CD8-positive, alpha-beta memory T cell (primary cell): ENCODE measurements at regions not wholly inside any gene's neighbourhood (a gene's known extent, or its start where the extent isn't known, plus 50 kb on each side); places are given as distances from the start of the nearest gene placed in this dataset.
"Not testable (repeated sequence)": the region's sequence is repeated elsewhere in the genome, so short reads cannot be mapped to it uniquely, and the experiment has no call there.

Source experiments
- CTCF ChIA-PET: fragments of 350-600 bp; sonication (Branson Sonifier 250); formaldehyde crosslinking; loops from one replicate; lab custom pipeline; 2021; ENCODE audit warnings: antibody characterized with exemption; lab: Charles Lee
- POLR2A ChIA-PET: fragments of 350-600 bp; sonication (Branson Sonifier 250); formaldehyde crosslinking; loops from one replicate; lab custom pipeline; 2021; ENCODE audit warnings: antibody characterized with exemption; lab: Charles Lee
- DNase-seq, 5 donors: peaks; one replicate each; pipeline versions ENCODE4 v3.0.0 to v3.0.0-alpha.2; 2020 to 2022; ENCODE audit warnings: mixed read lengths in 1 of 5
- H3K27ac ChIP-seq: one replicate; pipeline ENCODE4 v1.7.0; 2013; ENCODE audit warnings: low read depth, mild to moderate bottlenecking, low read length, moderate library complexity
- H3K27me3 ChIP-seq: 2 replicates; pipeline ENCODE4 v1.7.0; 2013; ENCODE audit warnings: low read length, mild to moderate bottlenecking; ENCODE audit not compliant: insufficient read depth, poor library complexity, severe bottlenecking
- H3K36me3 ChIP-seq: 2 replicates; pipeline ENCODE4 v1.7.0; 2013; ENCODE audit warnings: mild to moderate bottlenecking, low read length, moderate library complexity; ENCODE audit not compliant: insufficient read depth
- H3K4me1 ChIP-seq: 2 replicates; pipeline ENCODE4 v1.7.0; 2013; ENCODE audit warnings: mild to moderate bottlenecking, low read length, moderate library complexity; ENCODE audit not compliant: insufficient read depth
- H3K4me3 ChIP-seq: 2 replicates; pipeline ENCODE4 v1.7.0; 2013; ENCODE audit warnings: mild to moderate bottlenecking, low read length
- H3K9me3 ChIP-seq: 2 replicates; pipeline ENCODE4 v1.7.0; 2013; ENCODE audit warnings: mild to moderate bottlenecking, low read length
- H3K27ac Mint-ChIP-seq, 8 donors: one replicate each; pipeline ENCODE4 v1.8.0; 2020 to 2021; ENCODE audit warnings: mixed read lengths in 8 of 8, mild to moderate bottlenecking in 6 of 8, inconsistent platforms in 3 of 8, moderate library complexity in 3 of 8
- H3K27me3 Mint-ChIP-seq, 2 donors: one replicate each; pipeline ENCODE4 v1.8.0; 2020 to 2021; ENCODE audit warnings: mixed read lengths in 2 of 2, mild to moderate bottlenecking in 1 of 2, moderate library complexity in 1 of 2
- H3K36me3 Mint-ChIP-seq, 3 donors: one replicate each; pipeline ENCODE4 v1.8.0; 2020 to 2021; ENCODE audit warnings: mixed read lengths in 3 of 3, inconsistent platforms in 1 of 3, mild to moderate bottlenecking in 1 of 3
- H3K4me1 Mint-ChIP-seq, 3 donors: one replicate each; pipeline ENCODE4 v1.8.0; 2020 to 2021; ENCODE audit warnings: mixed read lengths in 3 of 3, inconsistent platforms in 1 of 3, mild to moderate bottlenecking in 1 of 3
- H3K4me3 Mint-ChIP-seq, 7 donors: one replicate each; pipeline ENCODE4 v1.8.0; 2020 to 2021; ENCODE audit warnings: mixed read lengths in 7 of 7, mild to moderate bottlenecking in 6 of 7, moderate library complexity in 4 of 7, inconsistent platforms in 2 of 7
- H3K9me3 Mint-ChIP-seq, 5 donors: one replicate each; pipeline ENCODE4 v1.8.0; 2020 to 2022; ENCODE audit warnings: mixed read lengths in 5 of 5, mild to moderate bottlenecking in 3 of 5, moderate library complexity in 2 of 5, inconsistent platforms in 1 of 5

GRCh38 chr13:75194717-75195462 is 287.1 kb downstream of the TBC1D4 start:
- Histone ChIP-seq H3K36me3 (no peaks in the 10 kb centered on the region), H3K27me3 (no peaks in the 10 kb centered on the region), H3K27ac (no peak overlapping the region), H3K4me1 (no peaks in the 10 kb centered on the region), H3K4me3 (no peak overlapping the region), H3K9me3 (no peaks in the 10 kb centered on the region)
- Mint-ChIP-seq H3K27ac (no peak overlapping the region), H3K36me3 (no peaks in the 10 kb centered on the region), H3K9me3 (no peaks in the 10 kb centered on the region), H3K27me3 (peaks cover 7 to 50% of the 10 kb centered on the region in 2 donors), H3K4me3 (no peak overlapping the region), H3K4me1 (no peaks in the 10 kb centered on the region)
- DNase-seq, result no peak
- CTCF ChIA-PET, result no interaction called here
- POLR2A ChIA-PET, result no interaction called here

GRCh38 chr13:75186379-75186778 is 295.6 kb downstream of the TBC1D4 start:
- H3K4me1 ChIP-seq, result no peaks in the 10 kb centered on the region
- ChIA-PET POLR2A (no interaction called here), CTCF (no interaction called here)
- Mint-ChIP-seq H3K27me3 (peaks cover 18 to 28% of the 10 kb centered on the region in 2 donors), H3K4me3 (no peak overlapping the region), H3K9me3 (peaks cover 5 to 13% (median 11%) of the 10 kb centered on the region in 5 donors), H3K27ac (no peak overlapping the region), H3K4me1 (no peaks in the 10 kb centered on the region), H3K36me3 (peaks cover 0 to 4% (median 0%) of the 10 kb centered on the region in 3 donors)
- no peaks in the 10 kb centered on the region for H3K27me3 ChIP-seq
- no peak for DNase-seq
- no peak overlapping the region for H3K4me3 ChIP-seq
- no peaks in the 10 kb centered on the region for H3K9me3 ChIP-seq
- no peak overlapping the region for H3K27ac ChIP-seq
- H3K36me3 ChIP-seq, result no peaks in the 10 kb centered on the region

GRCh38 chr13:75181906-75182305 is 300.1 kb downstream of the TBC1D4 start:
- DNase-seq, result no peak
- Histone ChIP-seq H3K4me1 (no peaks in the 10 kb centered on the region), H3K4me3 (no peak overlapping the region), H3K27me3 (no peaks in the 10 kb centered on the region), H3K9me3 (no peaks in the 10 kb centered on the region), H3K27ac (no peak overlapping the region), H3K36me3 (no peaks in the 10 kb centered on the region)
- Mint-ChIP-seq H3K9me3 (peaks cover 5 to 13% (median 11%) of the 10 kb centered on the region in 5 donors), H3K4me1 (no peaks in the 10 kb centered on the region), H3K36me3 (peaks cover 0 to 4% (median 0%) of the 10 kb centered on the region in 3 donors), H3K4me3 (no peak overlapping the region), H3K27ac (no peak overlapping the region), H3K27me3 (peaks cover 11 to 34% of the 10 kb centered on the region in 2 donors)
- POLR2A ChIA-PET, result no interaction called here
- CTCF ChIA-PET, result no interaction called here

- POLR2A ChIA-PET, result no interaction called here
- no peak overlapping the region for H3K4me3 ChIP-seq
- H3K9me3 ChIP-seq, result no peaks in the 10 kb centered on the region
- H3K27me3 ChIP-seq, result no peaks in the 10 kb centered on the region
- no peak overlapping the region for H3K27ac Mint-ChIP-seq
- H3K9me3 Mint-ChIP-seq, result peaks cover 5 to 13% (median 11%) of the 10 kb centered on the region in 5 donors
- H3K27ac ChIP-seq, result no peak overlapping the region
- DNase-seq, result no peak
- CTCF ChIA-PET, result no interaction called here
- H3K4me1 Mint-ChIP-seq, result no peaks in the 10 kb centered on the region
- no peak overlapping the region for H3K4me3 Mint-ChIP-seq
- H3K4me1 ChIP-seq, result no peaks in the 10 kb centered on the region
- H3K36me3 Mint-ChIP-seq, result peaks cover 0 to 4% (median 0%) of the 10 kb centered on the region in 3 donors
- H3K27me3 Mint-ChIP-seq, result peaks cover 11 to 32% of the 10 kb centered on the region in 2 donors
- H3K36me3 ChIP-seq, result no peaks in the 10 kb centered on the region
These were observed 301.0 kb downstream of the TBC1D4 start for GRCh38 chr13:75180805-75181455.

- POLR2A ChIA-PET, result no interaction called here
- H3K9me3 Mint-ChIP-seq, result peaks cover 0 to 5% (median 0%) of the 10 kb centered on the region in 5 donors
- H3K4me3 Mint-ChIP-seq, result no peak overlapping the region
- H3K27me3 Mint-ChIP-seq, result peaks cover 6 to 16% of the 10 kb centered on the region in 2 donors
- H3K36me3 ChIP-seq, result no peaks in the 10 kb centered on the region
- H3K36me3 Mint-ChIP-seq, result no peaks in the 10 kb centered on the region
- CTCF ChIA-PET, result no interaction called here
- no peaks in the 10 kb centered on the region for H3K27me3 ChIP-seq
- H3K4me1 ChIP-seq, result no peaks in the 10 kb centered on the region
- H3K4me1 Mint-ChIP-seq, result no peaks in the 10 kb centered on the region
- H3K27ac ChIP-seq, result no peak overlapping the region
- no peak overlapping the region for H3K27ac Mint-ChIP-seq
- H3K9me3 ChIP-seq, result no peaks in the 10 kb centered on the region
- no peak for DNase-seq
- no peak overlapping the region for H3K4me3 ChIP-seq
These were observed 303.5 kb downstream of the TBC1D4 start for GRCh38 chr13:75178436-75178835.

- H3K4me1 Mint-ChIP-seq, result no peaks in the 10 kb centered on the region
- ChIA-PET CTCF (no interaction called here), POLR2A (no interaction called here)
- H3K9me3 Mint-ChIP-seq, result peaks cover 0 to 2% (median 0%) of the 10 kb centered on the region in 5 donors
- peaks cover 3 to 29% of the 10 kb centered on the region in 2 donors for H3K27me3 Mint-ChIP-seq
- no peak overlapping the region for H3K27ac Mint-ChIP-seq
- Histone ChIP-seq H3K4me3 (no peak overlapping the region), H3K4me1 (no peaks in the 10 kb centered on the region), H3K9me3 (no peaks in the 10 kb centered on the region), H3K27ac (no peak overlapping the region), H3K36me3 (no peaks in the 10 kb centered on the region), H3K27me3 (no peaks in the 10 kb centered on the region)
- H3K4me3 Mint-ChIP-seq, result no peak overlapping the region
- no peak for DNase-seq
- H3K36me3 Mint-ChIP-seq, result no peaks in the 10 kb centered on the region
These were observed 306.4 kb downstream of the TBC1D4 start for GRCh38 chr13:75175575-75175974.

- H3K27ac ChIP-seq, POLR2A ChIA-PET, H3K36me3 ChIP-seq, CTCF ChIA-PET, H3K27ac Mint-ChIP-seq, H3K4me1 ChIP-seq, H3K9me3 ChIP-seq, DNase-seq, H3K36me3 Mint-ChIP-seq, H3K4me3 ChIP-seq, H3K4me3 Mint-ChIP-seq, H3K9me3 Mint-ChIP-seq, H3K4me1 Mint-ChIP-seq, H3K27me3 ChIP-seq: not testable (repeated sequence)
- H3K27me3 Mint-ChIP-seq, result peaks cover 3 to 29% of the 10 kb centered on the region in 2 donors
These were observed 306.9 kb downstream of the TBC1D4 start for GRCh38 chr13:75175097-75175496.

- no peaks in the 10 kb centered on the region for H3K36me3 ChIP-seq
- H3K9me3 ChIP-seq, result no peaks in the 10 kb centered on the region
- no peak overlapping the region for H3K27ac Mint-ChIP-seq
- ChIA-PET CTCF (no interaction called here), POLR2A (no interaction called here)
- H3K27me3 Mint-ChIP-seq, result peaks cover 3 to 29% of the 10 kb centered on the region in 2 donors
- no peak overlapping the region for H3K4me3 ChIP-seq
- no peak for DNase-seq
- no peak overlapping the region for H3K4me3 Mint-ChIP-seq
- peaks cover 0 to 2% (median 0%) of the 10 kb centered on the region in 5 donors for H3K9me3 Mint-ChIP-seq
- no peak overlapping the region for H3K27ac ChIP-seq
- H3K27me3 ChIP-seq, result no peaks in the 10 kb centered on the region
- H3K36me3 Mint-ChIP-seq, result no peaks in the 10 kb centered on the region
- no peaks in the 10 kb centered on the region for H3K4me1 ChIP-seq
- H3K4me1 Mint-ChIP-seq, result no peaks in the 10 kb centered on the region
These were observed 307.5 kb downstream of the TBC1D4 start for GRCh38 chr13:75174481-75174880.
